Activated CD4-positive, alpha-beta T cell treated with anti-CD3 and anti-CD28 coated beads, Interleukin-2, amount 10 ng/mL, durations not matched to agents 7 days and 5 days (primary cell): ENCODE measurements at regions not wholly inside any gene's neighbourhood (a gene's known extent, or its start where the extent isn't known, plus 50 kb on each side); places are given as distances from the start of the nearest gene placed in this dataset.
"Not testable (repeated sequence)": the region's sequence is repeated elsewhere in the genome, so short reads cannot be mapped to it uniquely, and the experiment has no call there.

Experiments used
- CTCF ChIA-PET: fragments of 350-600 bp; sonication (Branson Sonifier 250); formaldehyde crosslinking; loops from one replicate; lab custom pipeline; 2021; ENCODE audit warnings: antibody characterized with exemption; lab: Charles Lee
- POLR2A ChIA-PET: fragments of 350-600 bp; sonication (Branson Sonifier 250); formaldehyde crosslinking; loops from one replicate; lab custom pipeline; 2021; ENCODE audit warnings: antibody characterized with exemption; lab: Charles Lee
- DNase-seq: peaks from one replicate; pipeline ENCODE4 v3.0.0-alpha.2; 2020
- H3K27ac Mint-ChIP-seq: one replicate; pipeline ENCODE4 v1.8.0; 2021; ENCODE audit warnings: mild to moderate bottlenecking, moderate library complexity, mixed read lengths
- H3K27me3 Mint-ChIP-seq: one replicate; pipeline ENCODE4 v1.8.0; 2021; ENCODE audit warnings: mixed read lengths
- H3K36me3 Mint-ChIP-seq: one replicate; pipeline ENCODE4 v1.8.0; 2021; ENCODE audit warnings: low read depth, mixed read lengths
- H3K4me1 Mint-ChIP-seq: one replicate; pipeline ENCODE4 v1.8.0; 2021; ENCODE audit warnings: mixed read lengths
- H3K4me3 Mint-ChIP-seq: one replicate; pipeline ENCODE4 v1.8.0; 2021; ENCODE audit warnings: mild to moderate bottlenecking, moderate library complexity, mixed read lengths
- H3K9me3 Mint-ChIP-seq: one replicate; pipeline ENCODE4 v1.8.0; 2021; ENCODE audit warnings: mixed read lengths

GRCh38 chr11:71324788-71325417 lies 72.5 kb upstream of the SHANK2 start:
- H3K27me3 Mint-ChIP-seq, result no peaks in the 10 kb centered on the region
- no peaks in the 10 kb centered on the region for H3K4me1 Mint-ChIP-seq
- CTCF ChIA-PET, result no interaction called here
- DNase-seq, result no peak
- no peaks in the 10 kb centered on the region for H3K36me3 Mint-ChIP-seq
- no peak overlapping the region for H3K27ac Mint-ChIP-seq
- H3K4me3 Mint-ChIP-seq, result no peak overlapping the region
- POLR2A ChIA-PET, result no interaction called here
- H3K9me3 Mint-ChIP-seq, result no peaks in the 10 kb centered on the region

GRCh38 chr11:71323876-71324526 lies 71.6 kb upstream of the SHANK2 start:
- DNase-seq, result no peak
- Mint-ChIP-seq H3K9me3 (no peaks in the 10 kb centered on the region), H3K27ac (no peak overlapping the region), H3K36me3 (no peaks in the 10 kb centered on the region), H3K4me3 (no peak overlapping the region), H3K27me3 (no peaks in the 10 kb centered on the region), H3K4me1 (no peaks in the 10 kb centered on the region)
- ChIA-PET POLR2A (no interaction called here), CTCF (no interaction called here)

- Mint-ChIP-seq H3K36me3 (no peaks in the 10 kb centered on the region), H3K27ac (no peak overlapping the region), H3K27me3 (no peaks in the 10 kb centered on the region), H3K4me1 (no peaks in the 10 kb centered on the region), H3K9me3 (no peaks in the 10 kb centered on the region), H3K4me3 (no peak overlapping the region)
- DNase-seq, result no peak
- POLR2A ChIA-PET, result no interaction called here
- CTCF ChIA-PET, result no interaction called here
Observed at GRCh38 chr11:71322861-71323582, 70.6 kb upstream of the SHANK2 start.

GRCh38 chr11:71322192-71322735 lies 69.9 kb upstream of the SHANK2 start:
- CTCF ChIA-PET, result no interaction called here
- Mint-ChIP-seq H3K9me3 (peaks cover 4% of the 10 kb centered on the region), H3K4me1 (no peaks in the 10 kb centered on the region), H3K27ac (no peak overlapping the region), H3K27me3 (no peaks in the 10 kb centered on the region), H3K36me3 (no peaks in the 10 kb centered on the region), H3K4me3 (no peak overlapping the region)
- POLR2A ChIA-PET, result no interaction called here
- DNase-seq, result no peak

- Mint-ChIP-seq H3K4me1 (no peaks in the 10 kb centered on the region), H3K9me3 (peaks cover 4% of the 10 kb centered on the region), H3K36me3 (no peaks in the 10 kb centered on the region), H3K27ac (no peak overlapping the region), H3K4me3 (no peak overlapping the region), H3K27me3 (no peaks in the 10 kb centered on the region)
- no peak for DNase-seq
- CTCF ChIA-PET, result no interaction called here
- POLR2A ChIA-PET, result no interaction called here
Observed at GRCh38 chr11:71321433-71322191, 69.2 kb upstream of the SHANK2 start.

GRCh38 chr11:71316701-71317100 lies 64.3 kb upstream of the SHANK2 start:
- ChIA-PET CTCF (interaction anchor here (0.6 kb wide), 1 partner anchor 226 kb away, joined by 3 read pairs; no protein-coding TSS in a partner anchor), POLR2A (no interaction called here)
- Mint-ChIP-seq H3K27ac (no peak overlapping the region), H3K9me3 (peaks cover 4% of the 10 kb centered on the region), H3K4me3 (no peak overlapping the region), H3K36me3 (no peaks in the 10 kb centered on the region), H3K27me3 (peaks cover 5% of the 10 kb centered on the region), H3K4me1 (no peaks in the 10 kb centered on the region)
- no peak for DNase-seq

GRCh38 chr11:71312616-71313015 lies 60.2 kb upstream of the SHANK2 start:
- H3K27ac Mint-ChIP-seq, POLR2A ChIA-PET, CTCF ChIA-PET, DNase-seq, H3K27me3 Mint-ChIP-seq, H3K4me3 Mint-ChIP-seq, H3K9me3 Mint-ChIP-seq, H3K4me1 Mint-ChIP-seq, H3K36me3 Mint-ChIP-seq: not testable (repeated sequence)

GRCh38 chr11:71311928-71312510 lies 59.6 kb upstream of the SHANK2 start:
- ChIA-PET POLR2A (no interaction called here), CTCF (interaction anchor here (0.6 kb wide), 1 partner anchor 685 kb away, joined by 4 read pairs; no protein-coding TSS in a partner anchor)
- Mint-ChIP-seq H3K9me3 (no peaks in the 10 kb centered on the region), H3K36me3 (no peaks in the 10 kb centered on the region), H3K27ac (no peak overlapping the region), H3K27me3 (peaks cover 5% of the 10 kb centered on the region), H3K4me3 (no peak overlapping the region), H3K4me1 (no peaks in the 10 kb centered on the region)
- DNase-seq, result no peak

- POLR2A ChIA-PET, result no interaction called here
- H3K36me3 Mint-ChIP-seq, result no peaks in the 10 kb centered on the region
- H3K27ac Mint-ChIP-seq, result no peak overlapping the region
- H3K9me3 Mint-ChIP-seq, result no peaks in the 10 kb centered on the region
- CTCF ChIA-PET, result interaction anchor here (0.6 kb wide), 1 partner anchor 684 kb away, joined by 4 read pairs; no protein-coding TSS in a partner anchor
- peaks cover 5% of the 10 kb centered on the region for H3K27me3 Mint-ChIP-seq
- DNase-seq, result no peak
- no peaks in the 10 kb centered on the region for H3K4me1 Mint-ChIP-seq
- H3K4me3 Mint-ChIP-seq, result no peak overlapping the region
Observed at GRCh38 chr11:71311176-71311925, 59.0 kb upstream of the SHANK2 start.

- no peaks in the 10 kb centered on the region for H3K4me1 Mint-ChIP-seq
Observed at GRCh38 chr11:71310184-71310583, 57.8 kb upstream of the SHANK2 start.

GRCh38 chr11:71309611-71310010 lies 57.2 kb upstream of the SHANK2 start:
- no peaks in the 10 kb centered on the region for H3K36me3 Mint-ChIP-seq
- CTCF ChIA-PET, result no interaction called here
- H3K4me3 Mint-ChIP-seq, result no peak overlapping the region
- no peak overlapping the region for H3K27ac Mint-ChIP-seq
- no peak for DNase-seq
- no peaks in the 10 kb centered on the region for H3K4me1 Mint-ChIP-seq
- POLR2A ChIA-PET, result no interaction called here
- H3K9me3 Mint-ChIP-seq, result no peaks in the 10 kb centered on the region
- peaks cover 2% of the 10 kb centered on the region for H3K27me3 Mint-ChIP-seq

More at GRCh38 chr11:71310184-71310583, 57.8 kb upstream of the SHANK2 start:
- H3K27me3 Mint-ChIP-seq, result peaks cover 5% of the 10 kb centered on the region
- H3K9me3 Mint-ChIP-seq, result no peaks in the 10 kb centered on the region
- no peak for DNase-seq
- POLR2A ChIA-PET, result no interaction called here
- H3K36me3 Mint-ChIP-seq, result no peaks in the 10 kb centered on the region
- CTCF ChIA-PET, result no interaction called here
- no peak overlapping the region for H3K27ac Mint-ChIP-seq
- H3K4me3 Mint-ChIP-seq, result no peak overlapping the region

GRCh38 chr11:71309181-71309580 lies 56.8 kb upstream of the SHANK2 start:
- DNase-seq, result no peak
- ChIA-PET POLR2A (no interaction called here), CTCF (no interaction called here)
- no peak overlapping the region for H3K4me3 Mint-ChIP-seq
- H3K27me3 Mint-ChIP-seq, result no peaks in the 10 kb centered on the region
- no peaks in the 10 kb centered on the region for H3K4me1 Mint-ChIP-seq
- H3K27ac Mint-ChIP-seq, result no peak overlapping the region
- no peaks in the 10 kb centered on the region for H3K9me3 Mint-ChIP-seq
- H3K36me3 Mint-ChIP-seq, result no peaks in the 10 kb centered on the region
